GM21529 (cell line): ENCODE measurements at regions not wholly inside any gene's neighbourhood (a gene's known extent, or its start where the extent isn't known, plus 50 kb on each side); places are given as distances from the start of the nearest gene placed in this dataset.
"Not testable (repeated sequence)": the region's sequence is repeated elsewhere in the genome, so short reads cannot be mapped to it uniquely, and the experiment has no call there.

Source experiments
- ATAC-seq: cut with Tn5 transposase; IDR thresholded peaks from one replicate; pipeline ENCODE4 v1.9.1; 2021; ENCODE audit not compliant: unreplicated experiment

DNA sequence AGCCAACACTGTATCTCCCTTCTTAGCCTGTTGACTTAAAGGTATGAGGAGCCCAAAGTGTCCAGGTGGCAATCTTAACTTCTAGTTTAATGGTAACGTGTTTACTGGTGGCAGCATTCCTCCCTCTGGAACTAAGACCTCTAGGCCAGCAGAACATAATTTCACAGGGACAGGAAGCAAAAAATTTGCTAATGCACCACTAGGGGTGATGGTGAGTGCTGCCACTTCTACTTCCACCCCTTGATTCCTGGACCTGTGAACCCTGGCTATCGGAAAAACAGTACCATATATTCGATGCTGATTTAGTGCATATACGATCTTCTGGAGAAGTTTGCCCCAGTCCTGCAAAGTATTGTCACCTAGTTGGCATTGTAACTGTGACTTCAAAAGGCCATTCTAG is 743.2 kb upstream of the RGMB start:
- not testable (repeated sequence) for ATAC-seq

DNA sequence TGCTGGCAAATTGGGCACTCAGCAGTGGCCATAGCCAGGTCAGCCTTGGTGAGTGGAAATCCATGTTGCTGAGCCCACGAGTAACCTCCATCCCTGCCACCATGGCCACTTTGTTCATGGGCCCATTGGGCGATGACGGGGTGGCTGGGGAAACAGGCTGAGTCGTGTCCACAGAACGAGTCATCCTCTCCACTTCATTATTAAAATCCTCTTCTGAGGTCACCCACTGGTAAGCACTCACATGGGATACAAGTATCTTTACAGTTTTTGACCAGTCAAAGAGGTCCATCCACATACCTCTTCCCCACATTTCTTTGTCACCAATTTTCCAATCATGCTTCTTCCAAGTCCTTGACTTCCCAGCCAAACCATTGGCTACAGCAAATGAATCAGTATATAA is 742.4 kb upstream of the RGMB start:
- not testable (repeated sequence) for ATAC-seq

DNA sequence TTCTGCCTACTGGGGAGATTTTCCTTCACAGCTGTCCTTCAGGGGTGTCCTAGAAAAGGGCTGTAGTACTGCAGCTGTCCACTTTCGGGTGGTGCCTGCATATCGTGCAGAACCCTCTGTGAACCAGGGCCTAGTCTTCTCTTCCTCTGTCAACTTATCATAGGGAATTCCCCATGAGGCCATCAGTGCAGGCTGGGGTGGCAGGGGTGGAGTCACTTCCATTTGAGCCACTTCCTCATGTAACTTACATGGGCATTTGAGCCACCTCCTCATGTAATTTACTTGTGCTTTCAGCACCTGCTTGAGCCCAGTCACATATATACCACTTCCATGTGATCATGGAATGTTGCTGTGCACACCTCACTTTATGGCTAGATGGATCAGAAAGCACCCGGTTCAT is 742.0 kb upstream of the RGMB start:
- no peak for ATAC-seq

DNA sequence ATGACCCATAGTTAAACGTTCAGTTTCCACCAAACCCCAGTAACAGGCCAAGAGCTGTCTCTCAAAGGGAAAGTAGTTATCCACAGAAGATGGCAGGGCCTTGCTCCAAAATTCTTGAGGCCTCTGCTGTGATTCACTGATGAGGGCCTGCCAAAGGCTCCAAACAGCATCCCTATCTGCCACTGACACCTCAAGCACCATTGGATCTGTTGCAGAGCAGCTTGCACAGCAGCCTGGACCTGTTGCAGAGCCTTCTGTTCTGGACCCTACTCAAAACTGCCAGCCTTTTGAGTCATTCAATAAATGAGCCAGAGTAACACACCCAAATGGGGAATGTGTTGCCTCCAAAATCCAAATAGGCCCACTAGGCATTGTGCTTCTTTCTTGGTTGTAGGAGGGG is 741.5 kb upstream of the RGMB start:
- no peak for ATAC-seq

DNA sequence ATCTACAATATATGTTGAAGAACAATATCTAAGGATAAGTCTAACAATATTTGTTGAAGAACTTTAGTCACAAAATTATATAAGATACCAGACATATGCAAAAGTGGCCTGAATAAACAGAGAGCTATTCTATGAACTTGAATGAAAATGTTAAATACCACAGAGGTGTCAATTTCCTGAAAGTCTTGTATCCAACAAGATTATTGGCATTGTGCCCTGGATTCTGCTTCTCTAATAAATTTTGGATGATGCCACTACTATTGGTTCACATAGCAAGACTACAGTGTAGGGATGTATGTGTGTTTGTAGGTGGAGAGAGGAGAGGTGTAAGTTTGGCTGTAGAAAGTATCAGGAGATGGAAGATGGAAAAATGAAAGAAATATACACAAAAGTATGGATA is 731.8 kb upstream of the RGMB start:
- ATAC-seq: no peak

DNA sequence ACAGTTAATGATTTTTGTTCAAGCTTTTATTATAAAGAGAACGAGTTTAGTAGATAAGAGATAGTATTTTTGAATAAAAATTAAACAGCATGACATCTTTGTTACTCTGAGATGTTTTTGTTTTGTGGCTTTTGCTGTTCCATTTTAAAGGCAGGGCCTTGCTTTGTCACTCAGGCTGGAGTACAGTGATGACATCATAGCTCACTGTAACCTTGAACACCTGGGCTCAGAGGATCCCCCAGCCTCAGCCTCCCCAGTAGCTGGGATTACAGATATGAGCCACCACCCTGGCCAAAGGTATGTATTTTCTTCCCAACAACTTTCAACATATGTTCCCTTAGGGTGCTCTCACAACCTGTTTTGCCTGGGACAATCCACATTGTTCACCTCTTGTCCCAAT is 730.9 kb upstream of the RGMB start:
- ATAC-seq: no peak

DNA sequence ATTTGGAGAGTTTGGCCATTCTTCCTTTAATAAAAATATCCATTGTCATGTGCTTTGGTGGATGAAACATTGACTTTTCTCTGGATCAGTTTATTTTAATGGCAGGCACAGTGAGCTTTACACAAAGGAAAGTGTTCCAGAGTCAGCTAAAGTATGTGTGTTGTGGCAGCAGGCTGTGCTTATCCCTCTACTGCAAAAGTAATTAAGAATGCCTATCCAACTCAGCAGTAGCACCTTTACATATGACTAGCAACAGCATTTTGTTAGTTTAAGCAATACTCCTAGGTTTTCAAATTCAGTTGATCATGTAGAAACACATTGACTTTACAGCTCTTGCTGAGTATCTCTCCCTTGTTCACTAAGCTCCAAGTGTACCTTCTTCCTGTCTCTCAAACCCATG is 730.5 kb upstream of the RGMB start:
- no peak for ATAC-seq

DNA sequence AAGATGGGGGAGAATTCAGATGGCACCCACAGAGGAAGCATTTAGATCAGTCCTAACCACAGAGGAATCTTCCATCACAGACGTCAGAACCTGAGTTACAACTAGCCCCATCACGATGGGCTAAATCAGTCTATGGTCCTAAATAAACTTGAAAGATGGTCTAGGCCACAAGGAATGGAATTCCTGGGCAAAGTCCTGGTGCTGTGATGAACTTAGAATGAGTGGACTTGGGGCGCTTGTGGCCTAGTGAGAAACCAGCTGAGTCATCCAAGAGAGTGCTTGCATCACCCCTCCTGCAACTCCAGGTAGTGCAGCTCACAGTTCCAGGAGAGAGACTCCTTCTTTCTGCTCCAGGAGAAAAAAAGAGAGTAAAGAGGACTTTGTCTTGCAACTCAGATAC is 722.9 kb upstream of the RGMB start:
- no peak for ATAC-seq

DNA sequence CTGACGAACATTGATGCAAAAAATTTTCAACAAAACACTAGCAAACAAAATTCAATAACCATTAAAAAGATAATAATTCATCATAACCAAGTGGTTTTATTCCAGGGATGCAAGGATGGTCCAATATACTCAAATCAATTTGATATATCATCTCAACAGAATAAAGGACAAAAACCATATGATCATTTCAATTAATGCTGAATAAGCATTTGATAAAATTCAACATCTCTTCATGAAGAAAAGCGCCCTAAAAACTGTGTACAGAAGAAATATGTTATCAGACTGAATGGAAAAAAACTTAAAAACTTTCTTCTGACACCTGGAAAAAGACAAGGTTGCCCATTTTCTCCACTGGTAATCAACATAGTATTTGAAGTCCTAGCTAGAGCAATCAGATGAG is 720.3 kb upstream of the RGMB start:
- no peak for ATAC-seq

DNA sequence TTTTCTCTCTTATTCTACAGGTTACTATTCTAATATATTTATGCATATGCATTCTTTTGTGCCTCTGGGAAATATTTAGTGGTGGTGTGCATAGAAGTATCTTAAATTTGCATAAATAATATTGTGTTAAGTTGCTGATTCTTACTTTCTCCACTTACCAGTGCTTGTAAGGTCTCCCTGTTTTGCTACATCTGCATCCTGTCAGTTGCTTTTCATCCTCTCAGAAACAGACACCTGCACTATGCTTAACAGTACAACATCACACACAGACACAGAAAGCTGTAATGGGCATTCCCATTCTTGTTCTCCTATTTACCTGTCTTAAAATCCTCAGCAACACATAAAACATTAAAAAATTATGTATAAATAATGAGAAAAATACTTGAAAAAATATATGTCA is 713.3 kb upstream of the RGMB start:
- ATAC-seq: no peak

DNA sequence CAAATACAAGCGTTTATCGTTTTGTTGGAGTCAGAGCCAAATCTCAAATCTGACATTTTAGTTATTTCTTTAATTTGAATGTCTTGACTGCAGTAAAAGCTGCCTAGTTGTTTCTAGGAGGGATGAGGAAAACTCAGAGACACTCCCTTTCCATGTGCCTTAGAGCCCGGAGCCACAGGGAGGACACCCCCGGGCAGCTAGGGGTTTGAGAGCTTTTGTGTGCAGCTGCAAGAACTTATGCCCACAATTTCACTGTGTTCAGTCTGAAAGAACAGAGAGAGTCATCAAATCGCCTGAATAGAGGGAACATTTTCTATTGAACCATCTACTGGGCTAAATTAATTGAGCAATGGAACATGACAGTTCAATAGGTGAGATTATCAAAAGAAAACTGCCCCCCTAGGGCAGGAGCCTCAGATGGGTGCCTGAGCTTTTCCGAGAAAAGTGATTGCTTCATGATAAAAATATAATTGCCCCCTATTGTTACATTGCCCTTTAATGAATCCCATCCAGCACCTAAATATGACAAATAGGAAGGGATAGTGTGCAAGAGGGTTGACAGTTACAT is 709.3 kb upstream of the RGMB start:
- ATAC-seq: no peak

DNA sequence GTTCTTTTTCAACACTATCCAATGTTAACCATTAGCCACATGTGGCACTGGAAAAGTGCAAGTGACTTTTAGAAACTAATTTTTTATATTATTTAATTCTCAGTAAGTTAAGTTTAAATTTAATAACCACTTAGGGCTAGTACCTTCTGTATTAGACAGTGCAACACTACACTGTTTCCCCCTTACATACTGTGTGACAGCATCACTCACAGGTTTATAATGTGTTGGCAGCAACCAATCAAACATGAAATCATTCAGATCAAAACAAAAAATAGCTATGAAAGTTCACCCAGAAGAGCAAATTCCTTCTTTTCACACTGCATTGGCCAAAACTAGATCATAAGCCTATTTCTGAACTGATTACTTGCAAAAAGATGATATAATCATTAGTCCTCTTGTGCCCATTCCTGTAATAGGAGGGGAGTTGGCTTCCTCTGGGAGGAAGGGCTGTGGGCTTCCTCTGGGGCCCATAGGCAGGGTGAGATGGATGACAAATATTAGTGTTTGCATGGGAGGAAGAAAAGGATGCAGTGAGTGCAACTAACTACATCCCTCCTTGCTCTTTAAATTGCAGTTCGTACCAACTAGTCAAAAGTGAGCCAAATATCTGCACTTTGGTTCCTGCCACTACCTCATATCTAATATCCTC is 708.1 kb upstream of the RGMB start:
- ATAC-seq: no peak

DNA sequence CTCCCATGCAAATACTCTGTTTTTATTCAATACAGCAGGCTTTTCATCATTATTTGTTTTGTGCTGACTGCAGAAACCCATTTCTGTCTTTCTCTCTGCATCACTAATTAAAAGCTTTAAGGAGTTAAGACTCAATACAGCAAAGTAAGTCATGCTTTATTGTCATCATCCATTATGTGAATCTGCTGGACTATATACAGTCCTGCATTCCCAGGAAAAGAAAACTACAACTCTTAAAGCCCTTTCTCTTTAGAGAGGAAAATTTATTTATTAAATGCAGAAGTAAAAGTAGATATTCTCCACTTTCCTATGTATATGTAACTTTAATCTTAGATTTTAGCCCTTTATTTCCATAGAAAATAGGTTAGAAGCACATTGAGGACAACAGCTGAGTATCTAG is 706.6 kb upstream of the RGMB start:
- no peak for ATAC-seq

DNA sequence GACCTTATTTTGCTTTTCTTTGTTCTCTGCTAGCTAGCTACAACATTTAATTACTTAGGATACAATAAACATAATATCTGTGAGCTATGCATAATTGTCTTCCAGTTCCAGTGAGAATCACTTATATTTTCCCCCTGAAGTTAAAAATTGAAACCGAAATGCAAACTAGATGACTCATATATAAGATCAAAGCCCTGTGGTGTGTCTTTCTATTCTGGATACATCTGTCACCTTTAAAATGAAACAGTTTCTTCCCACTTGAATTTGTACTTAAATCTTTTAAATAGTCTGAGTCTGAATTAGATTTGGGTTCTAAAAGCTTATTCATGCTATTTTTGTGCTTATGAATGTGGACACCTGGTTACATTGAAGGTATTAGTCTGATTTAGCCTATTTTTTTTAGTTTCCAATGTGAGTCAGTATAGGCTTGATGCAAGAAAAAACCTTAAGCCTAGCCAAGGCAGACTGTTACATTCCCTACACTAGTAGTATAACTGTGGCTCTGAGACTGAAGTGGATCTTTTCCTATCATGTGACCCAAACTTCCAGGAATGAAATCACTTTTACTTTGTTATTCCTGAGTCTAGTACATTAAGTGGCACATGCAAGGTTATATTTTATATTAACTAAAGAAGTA is 703.5 kb upstream of the RGMB start:
- ATAC-seq: peak; percentile 76

DNA sequence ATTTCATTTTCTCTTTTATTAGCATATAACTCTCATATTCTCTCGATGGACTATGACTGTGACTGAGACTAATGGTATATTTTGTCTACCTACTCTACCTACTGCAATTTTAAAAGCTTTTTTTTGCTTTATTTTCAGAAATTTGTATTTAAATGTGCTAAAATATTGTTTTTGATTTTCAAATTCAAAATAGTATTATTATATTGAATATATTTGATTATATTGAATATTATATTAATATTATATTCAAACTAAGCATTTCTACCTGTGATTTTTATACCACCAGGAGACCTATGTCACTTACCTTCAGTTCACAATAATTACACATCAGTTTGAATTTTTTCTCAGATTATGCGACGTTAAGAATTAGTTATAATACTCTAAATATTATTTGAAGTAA is 700.5 kb upstream of the RGMB start:
- no peak for ATAC-seq

DNA sequence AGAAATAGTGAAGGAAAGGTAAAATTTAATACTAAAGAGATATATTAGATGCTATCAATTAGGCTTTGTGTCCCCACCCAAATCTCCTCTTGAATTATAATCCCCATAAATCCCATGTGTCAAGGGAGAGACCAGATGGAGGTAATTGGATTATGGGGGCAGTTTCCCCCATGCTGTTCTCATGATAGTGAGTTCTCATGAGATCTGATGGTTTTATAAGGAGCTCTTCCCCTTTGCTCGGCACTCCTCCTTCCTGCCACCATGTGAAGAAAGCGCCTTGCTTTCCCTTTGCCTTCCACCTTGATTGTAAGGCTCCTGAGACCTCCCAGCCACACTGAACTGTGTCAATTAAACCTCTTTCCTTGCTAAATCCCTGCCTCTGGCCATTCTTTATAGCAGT is 697.0 kb upstream of the RGMB start:
- ATAC-seq: no peak

DNA sequence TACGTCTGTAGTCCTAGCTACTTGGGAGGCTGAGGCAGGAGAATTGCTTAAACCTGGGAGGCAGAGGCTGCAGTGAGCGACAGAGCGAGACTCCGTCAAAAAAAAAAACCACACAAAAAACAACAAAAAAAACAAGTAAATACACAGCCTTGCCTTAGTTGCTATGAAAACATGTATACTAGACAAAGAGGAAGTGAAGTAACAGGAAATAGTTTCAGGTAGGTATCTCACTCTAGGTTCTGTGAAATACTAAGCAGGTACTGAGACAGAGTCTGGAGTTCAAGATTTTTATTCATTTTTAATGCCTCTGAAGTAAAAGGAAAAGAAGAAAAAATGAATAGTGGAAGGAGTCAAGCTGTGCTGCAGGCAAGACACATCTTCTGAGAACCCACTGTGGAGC is 687.9 kb upstream of the RGMB start:
- ATAC-seq: no peak

DNA sequence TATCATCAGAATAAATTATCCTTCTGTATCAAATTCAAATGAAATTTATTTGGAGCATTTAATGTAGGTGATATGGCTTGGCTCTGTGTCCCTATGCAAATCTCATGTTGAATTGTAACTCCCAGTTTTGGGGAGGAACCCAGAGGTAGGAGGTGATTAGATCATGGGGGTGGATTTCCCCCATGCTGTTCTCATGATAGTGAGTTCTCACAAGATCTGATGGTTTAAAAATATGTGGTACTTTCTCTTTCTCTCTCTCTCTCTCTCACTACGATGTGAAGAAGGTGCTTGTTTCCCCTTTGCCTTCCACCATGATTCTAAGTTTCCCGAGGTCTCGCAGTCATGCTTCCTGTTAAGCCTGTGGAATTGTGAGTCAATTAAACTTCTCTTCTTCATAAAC is 678.4 kb upstream of the RGMB start:
- no peak for ATAC-seq

DNA sequence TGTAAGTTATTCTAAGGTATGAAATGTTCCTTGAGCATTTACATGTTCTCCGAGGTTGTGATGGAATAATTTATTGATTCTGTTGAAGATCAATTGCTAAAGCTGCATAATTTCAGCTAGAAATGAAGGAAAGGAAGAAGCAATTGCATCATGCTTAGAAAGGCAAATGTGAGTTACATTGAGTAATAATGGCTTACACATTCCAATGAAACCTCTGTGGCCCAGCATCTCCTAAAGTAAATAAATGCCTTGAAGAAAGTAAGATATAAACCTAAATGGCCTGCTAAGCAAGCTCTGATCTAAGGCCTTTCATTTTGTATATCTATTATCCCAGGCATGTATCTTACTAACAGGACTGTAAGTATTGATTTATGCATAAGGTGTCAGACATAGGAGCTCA is 677.3 kb upstream of the RGMB start:
- ATAC-seq: no peak

DNA sequence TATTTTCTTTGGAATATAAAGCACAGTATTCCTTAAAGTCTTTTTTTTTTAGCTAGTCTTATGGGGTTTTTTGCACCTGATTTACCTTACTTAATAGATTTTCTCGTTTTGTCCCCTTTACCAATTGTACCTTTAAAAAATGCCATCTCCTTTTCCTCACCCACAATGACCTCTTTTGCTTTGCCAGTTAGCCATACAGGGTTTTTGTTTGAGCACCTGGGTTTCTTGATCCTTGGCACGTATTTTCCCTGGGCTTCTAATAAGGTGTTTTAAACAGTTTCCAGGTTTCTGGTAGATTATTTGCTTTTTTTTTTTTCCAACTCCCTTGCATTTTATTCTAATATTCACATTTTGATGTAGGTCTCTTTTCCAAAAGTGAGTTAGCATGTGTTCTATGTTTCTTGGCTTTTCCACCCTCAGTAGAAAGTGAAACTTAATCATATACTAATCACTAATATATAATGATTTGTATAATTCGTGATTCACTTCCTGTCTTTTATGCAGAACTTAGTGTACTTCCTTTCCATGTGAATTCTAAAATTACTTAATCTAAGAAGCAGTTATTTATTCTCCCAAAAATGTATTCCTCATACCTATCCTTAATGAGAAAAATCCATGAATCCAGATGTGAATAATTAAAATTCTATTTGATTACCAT is 673.9 kb upstream of the RGMB start:
- no peak for ATAC-seq

DNA sequence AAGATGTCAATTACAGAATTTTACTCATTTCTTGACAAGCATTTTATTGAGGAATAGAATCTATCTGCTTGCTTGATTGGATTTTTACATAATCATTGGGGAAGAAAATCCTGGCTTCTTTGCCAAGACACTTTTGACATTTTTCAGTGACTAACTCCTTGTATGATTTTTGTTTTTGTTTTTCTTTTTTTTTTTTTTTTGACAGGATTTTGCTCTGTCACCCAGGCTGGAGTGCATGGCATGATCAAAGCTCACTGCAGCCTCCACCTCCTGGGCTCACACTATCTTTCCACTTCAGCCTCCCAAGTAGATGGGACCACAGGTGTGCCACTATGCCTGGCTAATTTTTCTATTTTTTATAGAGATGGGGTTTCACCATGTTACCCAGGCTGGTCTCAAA is 672.3 kb upstream of the RGMB start:
- no peak for ATAC-seq

DNA sequence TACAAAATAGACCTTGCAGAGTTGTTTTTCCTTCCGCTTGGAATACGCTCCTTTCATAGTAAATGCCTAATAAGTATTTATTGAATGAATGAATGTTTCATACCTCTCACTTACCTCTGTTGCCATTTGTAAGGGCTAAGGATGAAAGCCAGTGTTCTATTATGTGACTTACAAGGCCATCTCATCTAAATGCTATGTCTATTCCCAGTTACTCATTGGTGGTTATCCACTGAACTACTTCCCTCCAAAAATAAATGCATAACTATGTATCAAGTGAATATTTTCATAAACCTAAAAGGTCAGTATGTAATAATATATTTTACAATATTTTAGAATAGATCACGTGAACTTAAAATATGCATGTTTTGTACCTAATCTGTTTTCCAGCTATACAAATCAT is 670.5 kb upstream of the RGMB start:
- no peak for ATAC-seq
